GM11168 (cell line): ENCODE measurements at regions not wholly inside any gene's neighbourhood (a gene's known extent, or its start where the extent isn't known, plus 50 kb on each side); places are given as distances from the start of the nearest gene placed in this dataset.

Experiments
- in situ Hi-C: fragments of 300-500 bp; cut with MboI; formaldehyde crosslinking; loops from one replicate; pipeline ENCODE4 v1.12.0; 2022; ENCODE audit warnings: low sequenced_read_pairs; ENCODE audit not compliant: unreplicated experiment

GRCh38 chr6:132144456-132144855, 193.3 kb upstream of the CCN2 start:
- in situ Hi-C loops, result no loop called here

GRCh38 chr6:132143258-132143657, 192.1 kb upstream of the CCN2 start:
- in situ Hi-C loops, result no loop called here

DNA sequence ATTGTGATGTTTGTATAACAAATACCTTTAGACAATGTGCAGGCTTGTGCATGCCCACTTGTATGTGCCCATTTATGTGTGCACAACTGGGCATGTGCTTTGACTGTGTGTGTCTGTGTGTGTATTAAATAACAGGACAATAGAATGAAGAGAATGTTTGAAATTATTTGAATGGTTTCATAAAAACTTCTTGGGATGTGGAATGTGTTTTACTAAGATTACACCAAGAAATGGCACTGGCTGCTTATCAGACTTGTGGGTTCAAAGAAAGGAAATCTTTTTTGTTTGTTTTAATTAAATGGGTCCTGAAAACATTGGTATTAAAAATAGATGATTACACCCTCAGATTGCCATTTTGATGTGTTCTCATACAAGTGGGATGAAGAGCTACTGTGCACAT, 191.6 kb upstream of the CCN2 start:
- in situ Hi-C loops, result no loop called here

- in situ Hi-C loops, result no loop called here
Measured at GRCh38 chr6:132142308-132142707, 191.1 kb upstream of the CCN2 start.

GRCh38 chr6:132140189-132140588, 189.0 kb upstream of the CCN2 start:
- in situ Hi-C loops, result no loop called here

DNA sequence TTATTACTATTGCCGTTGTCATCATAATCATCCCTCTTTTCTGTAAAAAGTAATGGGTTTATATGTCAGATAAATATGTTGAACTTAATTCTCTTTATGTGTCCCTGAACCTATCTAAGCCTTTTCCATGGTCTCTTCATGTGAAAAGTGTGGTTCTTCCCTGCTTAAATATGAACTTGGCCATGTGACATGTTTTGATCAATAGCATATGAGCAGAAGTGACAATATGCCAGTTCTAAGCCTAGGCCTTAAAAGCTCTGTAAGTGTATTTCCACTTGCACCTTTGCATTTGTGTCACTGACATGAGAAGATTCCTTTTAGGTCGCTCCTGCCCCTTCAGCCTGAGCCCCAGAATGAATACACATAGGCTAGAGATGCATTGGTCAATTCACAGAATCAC, 188.4 kb upstream of the CCN2 start:
- in situ Hi-C loops, result no loop called here

- in situ Hi-C loops, result no loop called here
Measured at GRCh38 chr6:132136981-132137380, 185.8 kb upstream of the CCN2 start.

DNA sequence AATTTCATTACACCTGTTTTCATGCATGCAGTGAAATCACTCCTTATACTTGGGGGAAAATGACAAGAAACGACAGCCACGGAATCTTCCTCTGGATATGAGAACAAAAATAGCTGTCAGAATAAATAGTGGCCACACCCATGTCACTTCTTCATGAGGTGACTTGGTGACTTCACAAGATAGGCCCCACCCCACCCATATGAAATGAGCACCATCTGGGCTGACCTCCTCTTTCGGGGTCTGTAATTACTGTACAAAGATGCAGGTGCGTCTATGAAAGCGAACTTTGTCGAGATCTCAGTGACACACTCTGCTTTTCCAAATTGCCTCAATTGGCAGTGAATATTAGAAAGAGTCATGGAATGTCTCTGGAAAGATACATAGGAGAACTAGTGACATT, 184.2 kb upstream of the CCN2 start:
- in situ Hi-C loops, result no loop called here

DNA sequence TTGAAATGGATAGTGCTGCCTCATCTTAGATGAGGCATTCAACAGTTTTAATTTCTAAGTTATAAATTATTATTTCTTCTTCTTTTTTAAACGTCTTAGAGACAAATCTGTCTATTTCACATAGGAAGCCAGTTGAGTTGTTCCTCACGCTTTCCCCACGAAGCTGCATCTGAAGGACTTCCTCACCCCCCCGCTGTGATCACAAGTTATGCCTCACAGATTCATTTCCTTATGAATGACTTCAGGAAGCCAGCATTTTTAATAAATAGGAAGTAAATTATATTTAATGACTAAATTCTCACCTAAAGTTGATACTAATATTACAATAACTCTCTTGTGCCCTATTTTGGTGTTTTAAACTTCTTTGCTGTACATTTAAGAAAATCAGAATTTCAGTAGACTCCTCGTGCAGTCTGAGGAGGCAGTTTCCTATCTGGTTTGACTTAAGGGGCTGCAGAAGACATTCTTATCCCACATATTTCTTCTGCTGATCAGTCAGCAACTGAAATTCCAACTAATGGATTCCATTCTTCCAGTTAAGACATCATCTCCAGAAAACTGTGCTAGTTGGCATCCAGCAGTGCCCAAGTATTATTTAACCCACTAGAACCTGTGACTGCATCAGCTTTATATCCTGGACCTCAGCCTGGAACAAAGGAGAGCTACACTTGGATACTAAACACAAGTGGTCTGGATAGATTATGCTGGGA, 182.7 kb upstream of the CCN2 start:
- in situ Hi-C loops, result no loop called here

- in situ Hi-C loops, result no loop called here
Measured at GRCh38 chr6:132132924-132133639, 181.9 kb upstream of the CCN2 start.

DNA sequence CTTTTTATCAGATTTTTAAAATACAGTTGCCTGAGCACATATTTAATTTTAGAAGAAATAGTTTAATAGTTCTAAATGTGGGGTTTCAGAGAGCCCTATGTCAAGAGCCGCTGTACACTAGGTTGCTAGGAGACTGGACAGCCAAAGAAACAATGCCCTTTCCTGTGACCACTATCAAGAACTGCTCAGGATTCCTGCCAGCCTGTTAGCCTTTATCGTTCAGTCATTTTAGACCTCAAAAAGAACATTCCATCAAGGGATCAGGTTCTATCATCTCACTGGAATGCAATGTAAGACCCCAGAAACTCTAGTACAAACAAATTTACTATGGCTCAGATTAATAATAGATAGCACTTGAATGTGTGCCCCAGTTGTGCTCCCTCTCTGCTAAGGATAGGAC, 181.2 kb upstream of the CCN2 start:
- in situ Hi-C loops, result no loop called here

DNA sequence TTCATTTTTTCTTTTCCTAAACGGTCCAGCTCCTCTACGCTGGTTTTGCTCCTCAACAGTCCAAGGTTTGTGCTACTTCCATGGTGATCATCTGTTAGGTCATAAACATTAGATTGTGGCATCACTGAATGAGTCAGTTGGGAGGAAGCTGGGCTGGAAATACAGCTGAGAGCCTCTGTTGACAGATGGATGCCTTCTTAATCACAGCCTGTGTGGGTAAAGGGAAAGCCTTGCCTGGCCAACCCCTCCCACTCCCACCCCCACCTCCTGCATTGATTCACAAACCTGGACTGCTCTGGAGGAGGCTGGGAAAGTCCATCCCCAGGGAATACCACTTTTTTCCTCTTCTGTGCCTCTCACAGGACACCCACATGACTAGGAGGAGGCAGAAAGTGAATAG, 180.6 kb upstream of the CCN2 start:
- in situ Hi-C loops, result no loop called here

GRCh38 chr6:132131351-132131750, 180.2 kb upstream of the CCN2 start:
- in situ Hi-C loops, result no loop called here

DNA sequence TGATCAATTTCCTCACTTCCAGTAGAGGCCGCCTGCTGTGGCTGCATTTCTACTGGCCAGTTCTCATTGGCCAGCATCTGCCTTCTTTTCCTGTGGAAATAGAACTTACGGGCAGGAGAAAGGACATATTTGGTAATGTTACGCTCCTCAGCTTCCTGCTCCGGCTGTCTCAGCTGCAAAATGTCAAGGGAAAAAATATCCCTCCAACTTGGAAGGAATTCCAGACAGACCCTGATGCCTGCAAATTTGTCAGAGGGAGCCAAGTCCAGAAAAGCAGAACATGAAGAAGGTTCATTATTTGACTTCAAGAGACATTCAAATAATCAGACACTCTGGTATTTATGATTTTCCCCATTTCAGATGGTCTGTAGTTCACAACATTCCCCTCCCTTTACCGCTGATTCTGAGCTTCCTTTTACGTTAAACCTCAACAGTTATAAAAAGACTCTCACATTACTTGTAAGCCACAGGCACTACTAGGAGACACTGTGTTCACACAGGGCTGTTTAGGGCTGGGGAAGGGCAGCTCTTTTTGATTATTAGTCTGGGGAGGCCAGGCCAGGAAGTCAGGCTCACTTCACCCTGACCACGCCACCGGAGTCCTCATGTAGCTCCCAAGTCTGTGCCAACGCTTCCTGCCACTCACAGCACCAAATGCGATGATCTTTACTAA, 179.6 kb upstream of the CCN2 start:
- in situ Hi-C loops, result no loop called here

DNA sequence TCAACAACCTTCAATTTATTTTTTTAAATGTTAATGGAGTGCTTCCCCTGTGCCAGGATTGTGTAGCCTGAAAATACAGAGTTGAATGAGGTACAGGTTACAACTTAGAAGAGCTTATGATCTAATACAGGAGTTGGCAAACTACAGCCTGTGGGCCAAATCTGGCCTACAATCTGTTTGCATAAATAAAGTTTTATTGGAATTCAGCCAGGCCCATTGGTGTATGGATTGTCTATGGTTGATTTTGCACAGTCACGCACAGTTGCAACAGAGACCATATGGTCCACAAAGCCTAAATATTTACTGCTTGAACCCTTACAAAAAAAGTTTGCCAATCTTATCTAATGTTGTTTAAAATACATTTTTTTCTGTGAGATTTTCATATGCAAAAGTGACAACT, 177.3 kb upstream of the CCN2 start:
- in situ Hi-C loops, result no loop called here

- in situ Hi-C loops, result no loop called here
Measured at GRCh38 chr6:132126150-132126549, 175.0 kb upstream of the CCN2 start.

- in situ Hi-C loops, result no loop called here
Measured at GRCh38 chr6:132122871-132123270, 171.7 kb upstream of the CCN2 start.

GRCh38 chr6:132122176-132122575, 171.0 kb upstream of the CCN2 start:
- in situ Hi-C loops, result no loop called here

- in situ Hi-C loops, result no loop called here
Measured at GRCh38 chr6:132118144-132118543, 167.0 kb upstream of the CCN2 start.

DNA sequence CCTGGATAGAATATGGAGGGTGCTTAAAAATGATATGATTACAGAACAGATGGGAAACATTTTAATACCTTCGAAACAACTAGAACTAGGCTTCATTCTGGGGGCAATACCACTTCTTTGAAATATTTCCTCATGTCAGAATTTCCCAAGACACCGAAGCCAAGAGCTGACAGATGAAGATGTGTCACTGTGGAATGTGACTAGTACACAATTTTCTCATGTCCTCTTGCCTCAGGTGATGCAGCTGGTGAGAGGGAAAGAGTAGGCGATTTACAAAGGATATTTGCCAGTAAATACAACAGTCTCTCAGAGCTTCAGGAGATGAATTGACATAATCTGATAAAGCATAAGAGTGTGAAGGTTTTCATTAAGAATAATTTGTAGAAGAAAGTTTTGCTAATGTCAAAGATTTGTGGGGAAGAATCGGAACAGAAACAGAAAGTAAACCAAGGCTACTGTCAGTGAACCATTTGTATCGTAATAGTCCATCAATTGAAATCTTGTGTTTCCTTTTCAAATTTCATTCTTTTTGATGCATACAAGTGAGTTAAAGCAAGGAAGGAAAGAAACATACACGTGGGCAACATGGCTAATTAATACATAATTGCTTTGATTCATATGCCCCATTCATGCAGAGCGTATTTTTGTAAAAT, 164.7 kb upstream of the CCN2 start:
- in situ Hi-C loops, result no loop called here

- in situ Hi-C loops, result no loop called here
Measured at GRCh38 chr6:132114201-132114825, 163.1 kb upstream of the CCN2 start.
